Mammary epithelial cell (primary cell): ENCODE measurements at regions not wholly inside any gene's neighbourhood (a gene's known extent, or its start where the extent isn't known, plus 50 kb on each side); places are given as distances from the start of the nearest gene placed in this dataset.

Experiments
- EZH2 ChIP-seq: IDR thresholded peaks from 2 replicates; pipeline ENCODE4 v1.6.1; 2012; ENCODE audit warnings: low read length, inconsistent platforms, borderline replicate concordance
- TF ChIP-seq, protein P1 (sequence below), 2 donors: IDR thresholded peaks in 1 of 2; conservative IDR thresholded peaks in 1 of 2; 2 replicates each; pipeline ENCODE4 v1.5.1; 2011 to 2012; ENCODE audit warnings: inconsistent platforms in 2 of 2, low read length in 2 of 2, mild to moderate bottlenecking in 2 of 2, control low read depth in 1 of 2, low read depth in 1 of 2; ENCODE audit not compliant: insufficient read depth in 1 of 2; ENCODE audit errors: extremely low read depth in 1 of 2

DNA sequence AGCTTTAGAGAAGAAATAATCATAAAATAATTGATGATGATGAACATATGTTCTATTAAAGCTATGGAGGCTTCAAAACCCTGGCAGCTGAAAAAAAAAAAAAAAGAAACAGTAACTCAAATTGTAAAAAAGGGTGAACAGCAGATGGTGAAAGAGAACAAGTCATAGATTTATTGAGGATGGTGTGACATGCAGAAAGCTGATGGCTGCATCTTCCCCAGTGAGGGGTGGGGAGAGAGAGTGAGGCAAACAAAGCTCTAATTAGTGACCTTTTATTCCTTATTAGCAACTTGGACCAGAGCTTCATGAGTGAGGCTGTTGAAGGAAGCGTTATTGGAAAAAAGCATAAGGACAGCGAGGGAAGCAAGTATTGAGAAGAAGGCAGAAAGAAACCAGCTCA lies 191.7 kb downstream of the EDN1 start:
- TF ChIP-seq, protein P1, sequence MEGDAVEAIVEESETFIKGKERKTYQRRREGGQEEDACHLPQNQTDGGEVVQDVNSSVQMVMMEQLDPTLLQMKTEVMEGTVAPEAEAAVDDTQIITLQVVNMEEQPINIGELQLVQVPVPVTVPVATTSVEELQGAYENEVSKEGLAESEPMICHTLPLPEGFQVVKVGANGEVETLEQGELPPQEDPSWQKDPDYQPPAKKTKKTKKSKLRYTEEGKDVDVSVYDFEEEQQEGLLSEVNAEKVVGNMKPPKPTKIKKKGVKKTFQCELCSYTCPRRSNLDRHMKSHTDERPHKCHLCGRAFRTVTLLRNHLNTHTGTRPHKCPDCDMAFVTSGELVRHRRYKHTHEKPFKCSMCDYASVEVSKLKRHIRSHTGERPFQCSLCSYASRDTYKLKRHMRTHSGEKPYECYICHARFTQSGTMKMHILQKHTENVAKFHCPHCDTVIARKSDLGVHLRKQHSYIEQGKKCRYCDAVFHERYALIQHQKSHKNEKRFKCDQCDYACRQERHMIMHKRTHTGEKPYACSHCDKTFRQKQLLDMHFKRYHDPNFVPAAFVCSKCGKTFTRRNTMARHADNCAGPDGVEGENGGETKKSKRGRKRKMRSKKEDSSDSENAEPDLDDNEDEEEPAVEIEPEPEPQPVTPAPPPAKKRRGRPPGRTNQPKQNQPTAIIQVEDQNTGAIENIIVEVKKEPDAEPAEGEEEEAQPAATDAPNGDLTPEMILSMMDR (conservative IDR thresholded peaks at IDR 0.05 in 1 of 2, IDR thresholded peaks at IDR 0.05 in 1 of 2; ENCODE audit: extremely low read depth in 1 of 2, insufficient read depth in 1 of 2, low read depth in 1 of 2, low read length in 2 of 2): no peak
- TF ChIP-seq EZH2: no peak
